HG03196 (cell line): ENCODE measurements at regions not wholly inside any gene's neighbourhood (a gene's known extent, or its start where the extent isn't known, plus 50 kb on each side); places are given as distances from the start of the nearest gene placed in this dataset.
"Not testable (repeated sequence)": the region's sequence is repeated elsewhere in the genome, so short reads cannot be mapped to it uniquely, and the experiment has no call there.

Experiments used
- ATAC-seq: cut with Tn5 transposase; IDR thresholded peaks from one replicate; pipeline ENCODE4 v1.9.1; 2021; ENCODE audit not compliant: unreplicated experiment

- no peak for ATAC-seq
These were observed 1176.8 kb downstream of the EFNA5 start for GRCh38 chr5:106493910-106494309.

GRCh38 chr5:106489004-106489403 lies 1181.7 kb downstream of the EFNA5 start:
- no peak for ATAC-seq

GRCh38 chr5:106488407-106488806 lies 1182.3 kb downstream of the EFNA5 start:
- no peak for ATAC-seq

- no peak for ATAC-seq
These were observed 1189.4 kb downstream of the EFNA5 start for GRCh38 chr5:106481374-106481773.

- ATAC-seq = no peak
These were observed 1194.1 kb downstream of the EFNA5 start for GRCh38 chr5:106476630-106477029.

- no peak for ATAC-seq
These were observed 1196.7 kb downstream of the EFNA5 start for GRCh38 chr5:106474066-106474465.

GRCh38 chr5:106459541-106459940 lies 1211.2 kb downstream of the EFNA5 start:
- ATAC-seq = no peak

GRCh38 chr5:106454651-106455415 lies 1215.9 kb downstream of the EFNA5 start:
- ATAC-seq = no peak

GRCh38 chr5:106454050-106454449 lies 1216.7 kb downstream of the EFNA5 start:
- no peak for ATAC-seq

GRCh38 chr5:106451998-106452397 lies 1218.7 kb downstream of the EFNA5 start:
- no peak for ATAC-seq

GRCh38 chr5:106443746-106444145 lies 1227.0 kb downstream of the EFNA5 start:
- ATAC-seq = no peak

- ATAC-seq = no peak
These were observed 1235.6 kb downstream of the EFNA5 start for GRCh38 chr5:106435185-106435584.

GRCh38 chr5:106430733-106431132 lies 1240.0 kb downstream of the EFNA5 start:
- not testable (repeated sequence) for ATAC-seq

GRCh38 chr5:106423109-106423897 lies 1247.4 kb downstream of the EFNA5 start:
- ATAC-seq = no peak

GRCh38 chr5:106420102-106420501 lies 1250.6 kb downstream of the EFNA5 start:
- ATAC-seq = no peak

GRCh38 chr5:106418196-106418595 lies 1252.5 kb downstream of the EFNA5 start:
- ATAC-seq = no peak

GRCh38 chr5:106417566-106417965 lies 1253.2 kb downstream of the EFNA5 start:
- no peak for ATAC-seq

GRCh38 chr5:106417163-106417562 lies 1253.6 kb downstream of the EFNA5 start:
- no peak for ATAC-seq

GRCh38 chr5:106415541-106415940 lies 1255.2 kb downstream of the EFNA5 start:
- ATAC-seq = no peak

GRCh38 chr5:106414342-106414741 lies 1256.4 kb downstream of the EFNA5 start:
- no peak for ATAC-seq

GRCh38 chr5:106412606-106413005 lies 1258.1 kb downstream of the EFNA5 start:
- no peak for ATAC-seq

GRCh38 chr5:106408570-106408969 lies 1262.2 kb downstream of the EFNA5 start:
- no peak for ATAC-seq
